SK-N-DZ (cell line): ENCODE measurements at regions not wholly inside any gene's neighbourhood (a gene's known extent, or its start where the extent isn't known, plus 50 kb on each side); places are given as distances from the start of the nearest gene placed in this dataset.
A peak's percentile ranks its signal among the peaks of the same experiment; 100 is the strongest.
"Not testable (repeated sequence)": the region's sequence is repeated elsewhere in the genome, so short reads cannot be mapped to it uniquely, and the experiment has no call there.

Experiments
- DNase-seq: peaks from one replicate; pipeline ENCODE4 v3.0.0-alpha.2; 2015; ENCODE audit warnings: low spot score

DNA sequence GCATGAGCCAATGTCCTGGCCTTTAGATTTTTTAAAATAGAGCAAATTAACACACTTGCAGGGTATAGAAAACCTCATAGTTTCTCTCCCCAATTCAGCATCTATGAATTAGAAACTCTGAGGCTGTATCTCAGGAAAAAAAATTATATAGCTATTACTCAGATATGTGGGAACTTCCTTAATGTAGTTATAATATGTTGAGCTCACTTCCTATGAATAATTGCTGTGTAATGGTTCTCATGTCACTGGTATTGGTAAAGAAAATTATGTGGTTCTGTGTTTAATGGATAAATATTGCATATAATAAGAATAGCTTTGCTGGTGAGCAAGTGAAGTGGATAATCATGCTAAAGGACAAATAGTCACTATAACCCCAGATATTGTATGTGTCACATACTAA, 2019.8 kb downstream of the NCAM2 start:
- DNase-seq = no peak

DNA sequence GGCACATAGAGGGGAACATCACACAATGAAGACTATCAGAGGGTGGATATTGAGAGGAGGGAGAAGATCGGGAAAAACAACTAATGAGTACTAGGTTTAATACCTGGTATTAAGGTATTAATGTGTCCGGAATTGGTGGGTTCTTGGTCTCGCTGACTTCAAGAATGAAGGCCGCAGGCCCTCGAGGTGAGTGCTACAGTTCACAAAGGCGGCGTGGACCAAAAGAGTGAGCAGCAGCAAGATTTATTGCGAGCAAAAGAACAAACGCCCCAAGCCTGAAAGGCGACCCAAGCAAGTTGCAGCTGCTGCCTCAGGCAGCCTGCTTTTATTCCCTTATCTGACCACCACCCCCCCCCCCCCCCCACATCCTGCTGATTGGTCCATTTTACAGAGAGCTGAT, 2022.8 kb downstream of the NCAM2 start:
- DNase-seq = no peak

DNA sequence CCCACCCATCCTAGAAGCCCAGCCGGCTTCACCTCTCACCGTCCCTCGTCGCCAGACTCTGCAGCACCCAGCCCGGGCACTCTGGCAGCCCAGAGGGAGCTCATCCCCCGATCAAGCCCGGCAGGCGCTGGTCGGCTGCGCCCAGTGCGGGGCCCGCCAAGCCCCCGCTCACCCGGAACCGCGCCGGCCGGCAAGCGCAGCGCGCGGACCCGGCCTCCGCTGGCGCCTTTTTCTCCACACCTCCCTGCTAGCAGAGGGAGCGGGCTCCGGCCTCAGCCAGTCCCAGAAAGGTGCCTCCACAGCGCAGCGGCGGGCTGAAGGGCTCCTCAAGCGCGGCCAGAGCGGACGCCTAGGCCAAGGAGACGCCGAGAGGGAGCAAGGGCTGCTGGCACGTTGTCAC, 2023.3 kb downstream of the NCAM2 start:
- DNase-seq = no peak

DNA sequence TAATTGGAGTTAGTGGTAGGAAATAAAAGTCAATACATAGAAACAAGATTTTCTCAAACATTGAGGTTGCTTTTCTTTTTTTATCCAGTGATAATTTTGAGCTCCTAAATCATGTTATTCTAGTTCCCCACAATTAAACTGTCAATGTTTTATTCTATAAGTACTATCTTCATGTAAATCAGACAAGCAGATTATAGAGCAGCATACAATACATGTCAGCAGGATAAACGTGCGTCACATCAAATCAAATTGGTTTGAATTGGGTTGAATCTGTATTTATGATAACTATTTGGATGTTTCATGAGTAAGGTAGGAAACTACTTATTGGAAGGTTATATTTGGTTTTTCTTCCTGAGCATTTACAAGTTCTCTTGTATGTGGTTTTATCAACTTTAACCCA, 2028.7 kb downstream of the NCAM2 start:
- DNase-seq = no peak

DNA sequence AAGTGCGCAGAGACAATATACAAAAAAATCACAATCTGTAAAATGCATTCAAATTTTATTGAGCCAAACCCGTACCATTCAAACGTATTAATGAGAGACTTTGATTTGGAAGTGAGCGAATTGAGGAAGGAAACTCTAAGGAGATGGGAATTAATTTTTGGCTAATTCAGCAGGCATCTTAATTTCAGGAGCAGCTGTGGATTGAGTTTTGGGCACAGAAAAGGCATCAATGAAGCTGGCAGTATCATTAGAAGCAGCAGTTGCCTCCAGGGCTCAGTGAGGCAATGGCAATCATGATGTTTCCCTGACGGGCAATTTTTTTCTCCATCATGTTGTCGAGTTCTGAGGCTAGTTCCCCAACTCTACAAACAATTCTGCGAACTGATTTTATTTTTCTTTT, 2041.6 kb downstream of the NCAM2 start:
- DNase-seq = no peak

DNA sequence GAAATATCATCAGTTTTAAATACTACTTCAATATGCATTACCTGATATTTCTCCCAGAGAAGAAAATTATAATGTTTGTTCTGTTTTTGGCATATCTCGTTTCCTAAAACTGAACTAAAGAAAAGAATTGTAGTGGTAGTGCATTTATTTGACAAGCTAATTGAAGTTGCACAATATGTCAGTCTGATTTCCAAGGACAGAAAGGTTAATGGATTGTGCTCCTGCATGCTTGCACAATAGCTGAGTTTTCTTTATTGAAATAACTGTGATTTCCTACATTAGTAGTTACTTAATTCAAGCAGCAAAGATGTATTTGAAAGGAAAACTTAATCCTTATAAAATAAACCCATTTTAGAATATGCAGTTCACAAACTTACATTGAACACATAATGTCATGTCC, 2047.7 kb downstream of the NCAM2 start:
- DNase-seq = no peak

DNA sequence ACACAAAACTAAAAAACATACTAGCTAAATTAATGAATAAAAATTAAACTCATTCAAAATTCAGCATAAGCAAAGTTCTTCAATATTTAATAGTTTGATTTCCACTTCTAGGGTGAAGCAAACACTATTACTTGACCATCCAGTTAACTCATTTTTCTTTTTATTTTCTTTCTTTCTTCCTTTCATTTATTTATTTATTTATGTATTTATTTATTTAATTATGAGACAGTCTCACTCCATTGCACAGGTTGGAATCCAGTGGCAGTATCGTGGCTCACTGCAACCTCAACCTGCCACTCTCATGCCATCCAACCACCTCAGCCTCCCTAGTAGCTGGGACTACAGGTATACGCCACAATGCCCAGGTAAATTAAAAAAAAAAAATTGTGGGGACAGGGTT, 2069.5 kb downstream of the NCAM2 start:
- DNase-seq = no peak

DNA sequence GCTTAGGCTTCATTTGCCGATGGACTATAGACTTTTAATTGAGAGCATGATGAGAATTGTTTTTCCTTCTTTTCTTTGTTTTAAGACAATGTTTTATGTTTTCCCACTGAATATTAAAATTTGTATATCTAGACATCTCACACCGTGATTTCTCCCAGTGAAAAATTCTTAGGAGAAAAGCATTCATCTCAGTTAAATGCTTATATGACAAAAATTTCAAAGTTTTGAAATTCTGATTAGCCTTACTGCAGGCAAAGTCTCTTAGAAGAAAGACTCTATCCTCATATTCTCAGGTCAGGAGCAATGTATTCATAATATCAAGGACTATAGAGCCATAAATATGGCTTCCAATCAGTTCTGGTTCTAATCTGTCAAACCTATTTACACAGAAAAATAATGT, 2085.0 kb downstream of the NCAM2 start:
- no peak for DNase-seq

DNA sequence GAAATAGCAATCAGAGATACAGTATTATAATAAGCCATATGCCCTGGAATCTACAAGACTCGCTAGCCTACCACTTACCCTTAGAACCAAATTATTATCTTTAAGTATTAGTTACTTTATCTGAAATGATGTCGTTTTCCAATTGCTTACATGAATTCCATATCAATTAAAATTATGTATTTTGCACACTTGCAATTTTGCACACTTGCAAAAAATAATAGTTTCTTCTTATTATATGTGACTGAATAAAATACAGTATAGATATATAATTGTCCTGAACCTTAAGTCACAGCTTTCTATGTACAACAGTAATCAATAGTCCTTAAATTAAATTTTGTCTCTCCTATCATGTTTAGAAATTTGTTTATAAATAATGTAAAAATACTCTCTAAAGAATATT, 2095.1 kb downstream of the NCAM2 start:
- no peak for DNase-seq

DNA sequence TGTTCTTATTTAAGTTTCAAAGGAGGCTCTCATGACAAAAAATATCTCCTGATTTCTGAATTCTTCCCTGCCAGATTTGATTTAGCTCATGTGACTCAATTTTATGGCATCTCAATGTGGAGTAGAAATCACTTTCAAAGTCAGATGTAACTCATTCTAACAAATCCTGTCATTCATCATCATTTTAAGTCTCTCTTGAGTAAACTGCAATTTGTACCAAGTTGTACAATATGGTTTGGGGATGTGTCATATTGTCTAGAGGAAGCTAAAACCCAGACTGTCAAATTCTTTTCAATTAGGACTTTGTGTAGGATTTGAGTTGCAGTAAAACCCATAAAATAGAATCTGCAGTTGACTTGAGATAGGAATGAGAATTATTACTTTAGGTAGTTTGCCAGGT, 2101.0 kb downstream of the NCAM2 start:
- DNase-seq = no peak

DNA sequence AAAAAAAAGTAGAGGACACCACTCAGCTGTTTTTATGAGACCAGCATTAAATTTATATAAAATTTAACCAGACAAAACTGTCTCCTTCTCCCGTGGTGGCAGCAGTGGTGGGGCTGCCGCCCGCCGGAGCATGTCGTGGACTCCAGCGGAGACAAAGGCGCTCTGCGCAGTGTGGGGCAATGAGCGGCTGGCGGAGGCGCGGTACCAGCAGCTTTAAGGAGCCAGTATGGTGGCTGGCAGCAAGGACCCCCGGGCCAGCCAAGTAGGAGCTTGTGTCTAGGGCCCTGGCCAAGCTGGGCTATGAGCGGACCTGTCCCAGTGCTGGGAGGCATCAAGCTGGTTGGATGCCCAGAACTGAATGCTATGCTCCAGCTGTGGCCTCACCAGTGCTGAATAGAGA, 2102.9 kb downstream of the NCAM2 start:
- no peak for DNase-seq

DNA sequence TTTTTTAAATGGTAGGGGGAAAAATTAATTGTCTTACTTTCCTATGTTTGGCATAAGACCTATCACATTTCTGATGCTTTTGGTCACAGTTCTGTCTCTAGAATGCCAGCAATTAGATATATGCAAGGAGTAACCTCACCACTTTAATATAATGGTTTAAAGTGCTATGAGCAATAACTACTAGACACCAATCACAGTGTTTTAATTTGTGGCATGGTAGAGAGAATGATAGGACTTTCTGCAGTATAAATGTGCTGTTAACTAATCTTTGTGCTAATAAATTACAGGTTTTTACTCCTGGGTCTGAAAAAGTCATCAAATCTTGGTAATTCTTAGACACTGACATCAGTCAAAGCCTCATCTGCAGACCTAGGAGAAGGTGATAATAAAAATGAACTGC, 2110.3 kb downstream of the NCAM2 start:
- no peak for DNase-seq

DNA sequence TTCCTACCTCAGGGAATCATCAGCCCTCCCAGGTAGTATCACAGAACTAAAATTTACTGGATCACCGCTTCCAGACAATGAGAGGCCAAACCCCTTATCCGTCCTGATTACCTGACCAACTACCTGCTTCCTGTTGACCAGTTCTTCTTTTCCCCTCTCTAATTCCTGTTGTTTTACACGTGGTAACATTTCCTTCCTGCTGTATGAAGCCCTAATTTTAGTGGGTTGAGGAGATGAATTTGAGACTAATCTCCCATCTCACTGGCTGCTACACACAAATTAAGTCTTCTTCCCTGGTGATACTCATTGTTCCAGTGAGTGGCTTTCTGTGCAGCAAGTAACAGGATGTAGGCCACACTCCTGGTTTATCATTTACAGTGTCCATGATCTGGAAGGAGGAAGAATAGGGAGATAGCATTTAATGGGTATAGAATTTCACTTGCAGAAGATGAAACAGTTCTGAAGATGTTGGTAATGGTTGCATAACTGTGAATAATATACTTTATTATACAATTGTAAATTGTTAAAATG, 2112.9 kb downstream of the NCAM2 start:
- no peak for DNase-seq

DNA sequence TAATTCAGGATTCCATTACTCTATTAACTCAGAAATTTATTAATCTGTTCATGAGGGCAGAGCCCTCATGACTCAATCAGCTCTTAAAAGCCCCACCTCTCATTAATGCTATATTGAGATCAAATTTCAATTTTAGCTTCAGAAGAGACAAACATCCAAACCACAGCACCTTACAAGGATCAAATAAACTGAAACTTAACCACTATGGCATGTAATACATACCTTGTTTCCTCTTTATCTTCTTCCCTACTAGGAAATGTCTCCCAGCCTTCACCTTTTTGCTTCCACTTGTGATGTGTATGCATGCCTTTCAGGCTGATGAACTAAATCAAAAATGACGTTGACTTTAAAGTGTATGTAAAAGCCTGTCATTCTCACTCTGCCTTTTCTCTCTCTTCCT, 2121.3 kb downstream of the NCAM2 start:
- DNase-seq = no peak

DNA sequence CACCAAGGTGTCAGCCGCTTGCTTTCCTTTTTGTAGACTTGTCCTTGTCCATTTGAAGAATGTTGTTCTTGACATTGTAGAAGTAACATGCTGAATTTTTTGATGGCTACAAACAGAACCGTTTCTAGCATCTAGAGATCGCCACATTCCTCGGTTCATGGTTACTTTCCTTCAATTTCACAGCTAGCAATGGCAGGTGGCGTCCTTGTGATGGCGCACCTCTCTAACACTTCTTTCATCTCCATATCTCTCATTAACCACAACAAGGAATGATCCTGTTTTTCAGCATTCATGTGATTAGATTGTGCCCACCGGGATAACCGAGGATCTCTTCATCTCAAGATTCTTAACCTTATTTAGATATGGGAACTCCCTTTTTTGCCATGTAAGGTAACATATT, 2129.8 kb downstream of the NCAM2 start:
- no peak for DNase-seq

DNA sequence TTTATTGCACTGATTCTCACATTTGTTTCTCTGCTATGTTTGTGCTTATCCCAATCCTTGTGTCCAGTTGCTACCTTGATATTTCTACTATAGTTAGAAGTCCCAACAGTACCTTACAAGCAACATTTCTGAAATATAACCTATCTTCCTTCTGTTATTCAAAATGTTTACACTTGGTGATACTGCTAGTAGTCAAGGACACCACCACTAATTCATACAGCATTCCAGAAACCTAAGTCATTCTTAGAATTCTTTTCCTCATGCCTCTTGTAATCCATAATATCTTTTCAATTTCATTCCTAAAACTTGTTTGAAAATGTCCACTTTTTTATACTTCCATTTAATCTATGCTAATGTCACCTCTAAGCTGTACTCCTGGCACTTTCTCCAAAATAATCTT, 2132.1 kb downstream of the NCAM2 start:
- no peak for DNase-seq

DNA sequence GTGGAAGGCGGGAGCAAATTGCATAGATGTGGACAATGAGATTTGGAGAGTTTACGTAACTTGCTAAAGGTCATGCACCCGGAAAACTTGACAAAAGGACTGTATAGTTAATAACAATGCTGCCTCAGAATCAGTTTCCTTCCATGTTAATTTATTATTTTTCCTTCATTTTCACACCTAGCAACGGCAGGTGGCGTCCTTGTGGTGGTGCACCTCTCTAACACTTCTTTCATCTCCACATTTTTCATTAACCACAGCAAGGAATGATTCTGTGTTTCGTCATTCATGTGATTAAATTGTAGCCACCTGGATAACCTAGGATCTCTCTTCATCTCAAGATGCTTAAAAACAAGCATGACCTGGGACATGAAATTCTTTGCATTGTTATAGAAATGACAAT, 2133.0 kb downstream of the NCAM2 start:
- DNase-seq = peak; percentile 29

DNA sequence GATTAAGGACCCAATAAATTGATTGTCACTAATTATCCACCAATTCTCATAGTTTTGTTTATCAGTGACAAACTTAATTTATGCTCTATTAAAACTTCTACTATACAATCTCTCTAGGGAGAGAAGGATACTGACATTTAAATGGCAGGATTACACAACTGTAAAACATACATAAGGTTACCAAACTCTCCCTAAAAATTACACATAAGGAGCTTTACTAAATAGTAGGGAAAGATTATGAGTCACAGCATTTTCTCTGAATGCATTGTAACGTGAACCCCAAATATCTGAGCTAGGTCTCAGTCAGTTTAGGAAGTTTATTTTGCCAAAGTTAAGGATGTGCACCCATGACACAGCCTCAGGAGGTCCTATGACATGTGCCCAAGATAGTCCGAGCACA, 2140.6 kb downstream of the NCAM2 start:
- no peak for DNase-seq

DNA sequence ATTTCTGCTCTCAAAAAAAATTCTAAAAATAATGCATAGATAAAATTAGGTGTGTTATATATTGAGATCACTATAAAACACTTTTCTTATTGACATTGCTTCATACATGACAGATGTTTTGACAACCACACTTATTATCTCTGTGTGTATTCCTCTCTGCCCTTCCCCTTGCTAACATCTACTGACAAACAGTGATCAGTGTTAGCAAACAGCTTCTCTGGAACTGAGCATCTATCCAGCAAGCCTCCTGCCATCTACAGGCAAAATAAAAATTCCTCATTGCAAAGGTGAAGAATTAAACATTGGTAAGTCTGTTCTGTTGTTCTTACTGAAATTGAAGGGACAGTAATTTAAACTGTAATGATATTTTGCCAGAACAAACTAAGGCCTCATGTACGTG, 2153.9 kb downstream of the NCAM2 start:
- no peak for DNase-seq

DNA sequence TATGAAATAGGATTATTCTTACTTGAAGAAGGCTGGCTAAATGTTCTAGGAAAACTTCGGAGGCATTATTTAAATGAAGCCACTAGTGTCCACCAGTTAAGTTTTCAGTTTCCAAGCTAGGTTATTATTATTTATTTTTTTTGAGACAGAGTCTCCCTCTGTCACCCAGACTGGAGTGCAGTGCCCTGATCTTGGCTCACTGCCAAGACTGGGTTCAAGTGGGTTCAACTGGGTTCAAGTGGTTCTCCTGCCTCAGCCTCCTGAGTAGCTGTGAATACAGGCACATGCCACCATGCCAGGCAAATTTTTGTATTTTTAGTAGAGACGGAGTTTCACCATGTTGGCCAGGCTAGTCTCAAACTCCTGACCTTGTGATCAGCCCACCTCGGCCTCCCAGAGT, 2155.6 kb downstream of the NCAM2 start:
- not testable (repeated sequence) for DNase-seq

DNA sequence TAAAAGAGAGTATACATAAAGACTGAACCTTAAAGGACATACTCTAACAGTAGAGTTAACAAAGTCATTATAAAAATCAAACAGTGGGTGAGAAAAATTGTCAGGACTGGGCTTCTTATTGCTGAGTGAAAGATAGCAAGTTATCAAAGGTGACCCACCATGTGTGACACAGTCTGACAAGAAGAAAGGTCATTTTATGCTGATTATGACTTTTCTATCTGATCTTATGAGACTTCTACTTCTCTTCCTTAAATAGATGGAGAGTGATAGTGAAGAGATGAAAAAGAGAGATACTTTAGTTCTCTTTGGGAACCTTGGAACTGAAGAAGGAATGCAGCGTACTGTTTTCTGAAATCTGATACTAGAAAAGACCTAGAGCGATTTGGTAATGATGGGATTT, 2157.1 kb downstream of the NCAM2 start:
- DNase-seq = no peak

DNA sequence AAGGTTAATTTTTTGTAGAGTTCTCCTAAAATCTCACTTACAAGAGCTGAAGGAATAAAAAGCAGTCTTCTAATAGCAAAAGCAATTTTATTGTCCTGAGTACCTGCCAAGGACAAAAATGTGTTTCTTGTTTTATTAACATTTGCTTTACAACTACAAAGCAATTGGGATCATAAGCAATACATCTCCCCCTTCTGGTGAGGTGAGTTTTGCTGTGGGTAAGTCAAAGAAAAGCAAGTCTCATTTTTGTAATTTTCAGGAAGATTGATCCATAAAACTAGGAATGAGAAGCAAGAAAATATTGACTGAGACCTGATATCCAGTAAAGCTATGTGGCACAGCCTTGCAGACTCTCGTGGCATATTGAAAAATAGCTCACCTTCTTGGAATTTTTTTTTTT, 2162.7 kb downstream of the NCAM2 start:
- no peak for DNase-seq

DNA sequence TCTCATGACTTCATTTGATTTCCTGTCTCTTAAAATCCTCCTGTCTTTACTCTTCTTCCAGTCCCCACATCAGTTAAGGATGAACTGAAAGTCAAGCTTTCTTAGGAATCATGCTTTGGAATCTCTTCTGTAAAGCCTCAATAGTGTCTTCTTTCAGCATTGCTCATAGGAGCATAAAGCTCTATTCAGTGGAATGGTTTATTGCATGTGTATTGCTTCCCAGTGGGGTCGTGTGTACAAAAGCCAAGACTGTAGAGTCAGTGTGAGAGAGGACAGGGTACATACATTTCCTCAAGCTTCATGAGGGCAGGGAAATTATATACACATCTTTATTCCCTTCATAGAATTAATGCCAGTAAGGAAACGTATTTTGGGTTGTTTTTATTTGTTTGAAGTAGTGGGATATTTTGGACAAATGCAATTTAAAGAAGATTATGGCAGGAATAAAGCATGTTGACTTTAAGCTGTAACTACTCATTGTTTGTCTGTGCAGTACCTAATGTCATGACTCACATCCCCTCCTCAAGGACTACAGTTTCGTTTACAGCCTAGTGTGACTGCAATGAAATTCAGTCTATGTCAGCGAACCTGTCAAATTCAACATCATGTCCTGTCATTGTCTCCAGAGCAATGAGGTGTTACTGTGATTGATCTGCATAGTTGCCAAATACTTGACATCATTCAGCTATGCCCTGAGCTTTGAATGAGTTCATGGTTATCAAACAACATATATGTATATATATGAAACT, 2164.2 kb downstream of the NCAM2 start:
- no peak for DNase-seq
